ENCODE measurements at regions not wholly inside any gene's neighbourhood (a gene's known extent, or its start where the extent isn't known, plus 50 kb on each side); places are given as distances from the start of the nearest gene placed in this dataset.
"Not testable (repeated sequence)": the region's sequence is repeated elsewhere in the genome, so short reads cannot be mapped to it uniquely, and the experiment has no call there.

DNA sequence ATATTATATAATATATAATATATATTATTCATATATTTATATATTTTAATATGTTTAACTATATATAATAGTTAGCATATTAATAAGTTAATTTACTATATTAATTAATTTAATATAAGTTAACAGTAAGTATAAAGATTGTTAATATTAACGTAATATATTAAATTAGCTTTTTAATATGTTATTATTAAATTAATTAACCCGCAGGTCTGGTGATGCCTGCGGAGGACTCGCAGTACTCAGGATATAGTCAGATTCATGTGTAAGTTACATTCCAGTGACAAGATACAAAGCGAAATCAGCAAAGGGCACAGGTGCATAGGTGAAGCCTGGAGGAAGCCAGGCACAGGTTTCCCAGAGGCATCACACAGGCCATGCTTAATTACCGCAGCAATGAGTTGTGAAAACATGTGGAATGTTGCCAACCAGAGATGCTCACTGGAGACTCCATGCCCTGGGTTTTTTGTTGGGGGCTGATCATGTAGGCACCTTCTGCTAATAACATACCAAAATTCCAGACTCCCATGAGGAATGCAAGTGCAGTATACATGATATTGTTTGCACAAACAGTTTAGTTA is 130.4 kb upstream of the MPHOSPH6 start:
- no peak for DNase-seq (ENCODE audit: low read depth)

DNA sequence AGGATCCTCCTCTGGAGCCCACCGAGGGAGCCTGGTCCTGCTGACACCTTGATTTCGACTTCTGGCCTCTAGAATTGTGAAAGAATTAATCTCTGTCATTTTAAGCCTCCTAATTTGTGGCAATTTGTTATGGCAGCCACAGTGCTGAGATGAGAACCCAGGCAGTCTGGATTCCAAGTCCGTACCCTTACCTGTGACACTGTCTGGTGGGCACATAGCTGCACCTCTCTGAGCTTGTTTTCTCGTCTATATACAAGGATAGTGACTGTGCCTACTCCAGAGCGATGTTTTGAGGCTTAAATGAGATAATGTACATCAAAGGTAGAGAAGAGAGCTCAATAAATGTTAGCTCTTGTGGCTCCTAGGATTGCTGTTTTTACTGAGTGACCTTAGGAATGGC is 128.4 kb upstream of the MPHOSPH6 start:
- DNase-seq (ENCODE audit: low read depth): no peak

DNA sequence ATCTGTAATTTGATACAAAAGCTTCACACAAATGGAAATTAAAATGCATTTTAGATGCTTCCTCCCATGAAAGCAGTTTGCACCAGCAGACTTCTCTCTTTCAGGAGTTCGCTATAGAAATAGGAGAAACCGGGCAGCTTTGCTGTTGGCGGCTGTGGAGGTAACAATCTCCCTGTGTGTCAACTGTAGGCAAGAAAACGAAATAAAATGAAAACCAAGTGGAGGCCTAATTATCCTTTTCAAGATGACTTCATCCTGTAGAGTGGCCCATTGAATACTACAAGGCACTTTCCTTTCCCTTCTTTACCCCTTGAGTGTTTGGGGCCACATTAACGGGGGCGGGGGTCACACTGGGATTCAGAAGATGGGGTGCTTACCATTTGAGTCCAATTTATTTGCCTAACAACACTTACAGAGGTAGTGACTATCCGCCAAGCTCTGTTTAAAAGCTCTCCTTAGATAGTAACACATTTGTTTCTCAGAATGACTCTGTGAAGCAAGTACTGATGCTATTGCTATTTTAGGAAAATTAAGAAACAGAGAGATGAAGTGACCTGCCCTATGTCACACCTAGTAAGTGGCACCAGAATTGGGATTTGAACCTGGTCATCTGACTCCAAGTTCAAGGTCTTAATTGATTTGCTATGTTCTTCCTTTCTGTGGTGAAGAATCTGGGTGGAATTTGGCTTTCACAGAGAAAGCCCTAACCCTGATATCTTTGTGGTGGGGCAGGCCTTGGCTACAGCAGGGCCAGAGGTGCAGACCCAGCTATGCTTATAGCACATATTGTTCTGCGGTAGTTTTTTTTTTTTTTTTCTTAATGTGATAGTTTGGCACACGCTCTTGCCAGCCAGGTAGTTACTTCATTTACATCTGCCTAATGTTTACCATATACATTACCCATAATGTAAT is 125.5 kb upstream of the MPHOSPH6 start:
- DNase-seq (ENCODE audit: low read depth): no peak

DNA sequence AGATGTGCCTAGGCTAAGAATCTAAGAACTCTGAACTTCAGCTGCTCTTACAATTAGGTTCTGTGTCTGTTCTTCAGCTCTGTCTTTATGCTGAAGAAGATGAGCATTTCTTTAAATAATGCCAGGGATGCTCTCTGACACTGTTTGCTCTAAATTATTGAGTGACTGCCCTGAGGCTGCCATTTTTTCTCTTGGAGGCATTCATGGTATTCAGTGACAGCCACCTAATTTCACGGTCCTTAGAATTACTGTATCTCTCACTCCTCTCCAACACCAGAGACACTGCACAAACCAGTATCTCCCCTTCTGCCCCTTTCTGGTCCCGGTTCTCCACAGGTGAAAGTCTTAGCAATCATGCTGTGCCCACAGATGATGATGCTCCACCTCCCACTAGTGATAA is 123.6 kb upstream of the MPHOSPH6 start:
- no peak for DNase-seq (ENCODE audit: low read depth)

DNA sequence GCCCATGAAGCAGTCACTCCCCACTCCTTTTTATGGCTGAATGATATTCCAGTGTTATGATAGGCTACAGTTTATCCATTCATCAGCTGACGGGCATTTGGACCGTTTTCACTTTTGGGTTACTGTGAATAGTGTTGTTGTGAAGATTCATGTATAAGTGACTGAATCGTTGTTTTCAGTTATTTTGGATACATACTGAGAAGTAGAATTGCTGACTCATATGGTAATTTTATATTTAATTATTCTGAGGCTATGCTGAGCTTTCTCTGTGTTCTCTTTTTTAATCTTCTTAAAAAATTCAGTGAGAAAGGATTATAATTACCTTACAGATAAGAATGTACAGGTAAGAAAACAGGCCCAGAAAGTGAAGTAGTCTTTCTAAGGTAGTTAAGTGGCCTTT is 117.9 kb upstream of the MPHOSPH6 start:
- no peak for DNase-seq (ENCODE audit: low read depth)

DNA sequence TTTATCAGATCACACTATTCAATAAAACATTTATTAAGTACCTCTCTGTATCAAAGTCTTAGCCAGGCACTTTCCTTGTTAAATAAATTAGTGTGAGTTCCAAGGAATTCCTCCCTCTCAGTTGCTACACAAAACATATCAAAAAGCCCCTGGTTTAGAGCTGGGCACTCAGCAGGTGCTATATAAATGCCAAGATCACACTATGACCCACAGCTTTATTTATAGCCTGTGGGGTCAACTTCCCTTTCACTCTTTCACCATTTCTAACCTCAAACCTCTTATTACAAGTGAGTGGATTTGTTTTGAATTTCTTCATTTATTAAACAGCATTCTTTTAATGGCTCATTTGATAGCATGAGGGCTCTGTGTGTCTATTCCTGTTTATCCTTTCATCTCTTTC is 112.6 kb upstream of the MPHOSPH6 start:
- DNase-seq (ENCODE audit: low read depth): no peak

DNA sequence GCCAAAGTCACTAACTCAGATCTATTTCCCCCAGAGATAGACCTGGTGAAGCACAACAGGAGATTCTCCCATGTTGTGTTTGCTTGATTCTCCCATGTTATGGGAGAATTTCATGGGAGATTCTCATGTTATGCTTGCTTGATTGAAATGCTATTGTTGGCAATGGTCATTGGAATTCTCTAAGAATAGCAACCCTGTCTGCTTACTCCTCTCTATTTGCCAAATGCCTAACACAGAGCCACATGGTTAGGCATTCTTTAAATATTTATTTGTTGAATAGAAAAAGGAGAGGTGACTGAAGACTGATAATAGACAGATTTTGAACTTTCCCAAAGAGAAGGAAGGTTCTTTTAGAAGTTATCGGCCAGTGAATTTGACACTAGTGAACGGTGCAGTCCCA is 111.5 kb upstream of the MPHOSPH6 start:
- DNase-seq (ENCODE audit: low read depth): no peak

DNA sequence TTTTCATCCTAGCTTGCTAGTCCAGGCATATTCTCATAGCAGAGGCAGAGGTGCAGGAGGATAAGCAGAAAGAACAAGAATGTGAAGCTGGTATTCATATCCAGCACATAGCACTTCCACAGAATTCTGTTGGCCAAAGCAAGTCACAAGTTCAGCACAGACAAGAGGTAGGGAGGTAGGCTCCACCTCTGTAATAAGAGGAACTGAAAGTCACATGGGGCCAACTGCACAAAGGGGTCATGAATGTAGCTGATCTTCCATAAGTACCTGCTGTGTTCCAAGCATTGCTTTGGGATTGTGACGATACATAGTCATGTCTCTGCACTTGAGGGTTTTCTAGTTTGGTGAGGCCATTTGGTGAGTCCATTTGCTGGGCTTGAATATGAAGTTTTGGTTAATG is 110.8 kb upstream of the MPHOSPH6 start:
- no peak for DNase-seq (ENCODE audit: low read depth)

DNA sequence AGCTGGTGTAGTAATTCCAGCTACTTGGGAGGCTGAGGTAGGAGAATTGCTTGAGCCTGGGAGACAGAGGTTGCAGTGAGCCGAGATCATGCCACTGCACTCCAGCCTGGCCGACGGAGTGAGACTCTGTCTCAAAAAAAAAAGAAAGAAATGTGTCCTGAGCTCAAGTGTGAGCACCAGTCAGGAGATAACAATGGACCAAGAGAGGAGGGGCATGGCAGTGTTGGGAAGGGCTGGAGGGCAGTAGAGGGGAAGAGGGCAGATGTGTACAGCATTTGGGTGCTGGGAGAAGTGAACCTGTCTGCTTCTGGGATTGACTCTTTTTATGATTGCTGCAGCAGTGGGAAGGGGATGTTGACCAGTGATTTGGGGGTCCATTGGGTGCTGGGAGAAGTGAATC is 105.3 kb upstream of the MPHOSPH6 start:
- DNase-seq (ENCODE audit: low read depth): not testable (repeated sequence)

DNA sequence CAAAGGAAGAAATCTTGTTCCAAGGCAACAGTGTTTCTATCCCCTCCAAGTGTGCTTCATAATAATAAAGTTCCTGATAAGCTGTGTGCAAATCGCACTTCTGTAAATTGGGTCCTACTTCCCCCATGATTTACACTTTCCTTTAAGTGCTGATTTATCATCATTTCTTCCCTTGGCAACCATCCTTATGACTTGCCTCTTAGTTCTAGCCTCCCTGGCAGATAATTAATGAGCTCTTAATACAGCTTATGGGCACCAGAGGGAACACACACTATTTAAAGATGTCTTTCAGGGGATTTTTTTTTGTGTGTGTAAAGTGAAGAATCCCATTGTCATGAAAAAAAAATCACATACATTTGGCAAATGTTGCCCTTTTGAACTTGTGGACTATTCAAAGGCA is 101.6 kb upstream of the MPHOSPH6 start:
- no peak for DNase-seq (ENCODE audit: low read depth)

DNA sequence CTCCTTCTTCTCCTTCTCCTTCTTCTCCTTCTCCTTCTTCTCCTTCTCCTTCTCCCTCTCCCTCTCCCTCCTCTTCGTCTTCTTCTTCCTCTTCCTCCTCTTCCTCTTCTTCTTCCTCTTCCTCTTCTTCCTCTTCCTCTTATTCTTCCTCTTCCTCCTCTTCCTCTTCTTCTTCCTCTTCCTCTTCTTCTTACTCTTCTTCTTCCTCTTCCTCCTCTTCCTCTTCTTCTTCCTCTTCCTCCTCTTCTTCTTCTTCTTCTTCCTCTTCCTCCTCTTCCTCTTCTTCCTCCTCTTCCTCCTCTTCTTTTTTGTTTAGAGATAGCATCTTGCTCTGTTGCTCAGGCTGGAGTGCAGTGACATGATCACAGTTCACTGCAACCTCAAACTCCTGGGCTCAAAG is 97.7 kb upstream of the MPHOSPH6 start:
- DNase-seq (ENCODE audit: low read depth): not testable (repeated sequence)

DNA sequence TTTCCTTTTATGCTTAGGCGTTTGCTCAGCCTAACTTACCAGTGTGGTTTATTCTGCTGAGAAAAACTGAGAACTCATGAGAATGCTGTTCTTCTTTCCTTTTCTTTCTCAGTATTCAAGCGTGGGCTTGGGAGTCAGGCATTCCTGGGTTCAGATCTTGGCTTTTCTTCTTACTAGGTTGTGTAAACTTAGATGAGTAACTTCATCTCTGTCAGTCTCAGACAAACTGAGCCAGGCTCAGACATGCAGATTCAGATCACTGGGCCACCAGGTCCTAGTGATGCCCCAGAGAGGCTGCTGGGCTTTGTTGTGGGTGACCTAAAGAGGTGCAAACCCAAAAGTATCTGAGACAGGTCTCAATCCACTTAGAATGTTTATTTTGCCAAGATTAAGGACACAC is 95.8 kb upstream of the MPHOSPH6 start:
- DNase-seq (ENCODE audit: low read depth): no peak

DNA sequence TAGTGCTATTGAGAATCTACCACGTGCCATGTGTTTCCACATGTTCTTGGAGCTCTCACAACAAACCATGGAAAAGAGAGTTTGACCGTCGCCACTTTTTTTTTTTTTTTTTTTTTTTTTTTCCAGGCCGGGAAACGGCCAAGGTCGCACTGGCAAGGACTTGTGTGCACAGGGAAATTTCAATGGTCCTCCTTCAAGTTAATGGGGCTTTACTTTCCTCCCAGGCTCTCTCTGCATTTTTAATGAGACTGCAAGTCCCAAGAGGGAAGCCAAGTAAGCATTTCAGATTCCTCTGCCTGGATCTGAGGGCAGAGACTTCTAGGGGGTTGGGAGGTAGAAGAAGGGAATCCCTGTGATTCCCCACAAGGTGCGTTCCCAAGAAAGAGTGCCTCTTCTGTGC is 94.7 kb upstream of the MPHOSPH6 start:
- DNase-seq (ENCODE audit: low read depth): no peak

DNA sequence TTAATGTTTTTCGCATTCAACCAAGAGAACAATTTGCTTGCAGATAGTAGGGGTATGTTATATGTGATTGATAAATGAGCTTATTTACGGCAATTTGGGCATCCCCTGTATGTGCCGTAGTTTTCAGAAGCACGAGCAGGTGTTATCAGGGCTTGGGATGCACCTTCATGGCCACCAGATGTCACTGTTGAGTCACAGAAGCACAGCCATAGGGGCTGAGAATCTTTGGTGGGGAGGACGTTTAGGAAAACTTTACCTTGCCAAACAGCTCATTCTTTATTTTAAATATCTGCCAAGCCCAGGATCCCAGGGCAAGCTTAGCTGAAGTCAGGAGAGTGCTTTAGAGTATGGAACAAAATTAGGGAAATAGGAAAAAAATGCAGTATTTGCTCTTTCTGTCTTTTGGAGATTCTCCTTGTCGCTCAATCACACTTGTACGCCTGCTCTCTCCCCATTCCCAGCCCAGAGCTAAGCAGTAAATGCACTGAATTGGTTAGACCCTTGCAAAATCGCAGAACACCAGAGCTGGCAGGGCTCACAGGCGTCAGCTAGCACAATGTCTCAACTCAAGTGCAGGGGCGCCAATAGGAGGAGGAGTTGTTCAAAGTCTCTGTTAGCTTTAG is 93.6 kb upstream of the MPHOSPH6 start:
- peak; percentile 62 for DNase-seq (ENCODE audit: low read depth)

DNA sequence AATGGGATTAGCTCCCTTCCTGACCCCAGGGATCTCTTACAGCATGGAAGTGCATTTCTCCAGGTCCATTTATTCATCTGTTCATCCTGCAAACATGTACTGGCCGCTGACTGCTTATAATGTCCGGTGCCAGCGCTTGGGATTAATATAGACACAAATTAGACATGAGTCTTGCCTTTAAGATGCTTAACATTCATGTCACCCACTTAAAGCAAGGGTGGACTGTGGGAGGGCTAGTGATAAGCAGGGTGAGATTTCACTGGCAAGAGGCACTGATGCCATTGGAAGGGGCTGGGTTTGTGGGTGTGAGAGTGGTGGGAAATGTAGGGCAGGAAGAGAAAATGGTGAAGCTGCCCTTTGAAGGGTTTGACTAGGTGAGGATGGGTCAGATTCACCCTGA is 92.2 kb upstream of the MPHOSPH6 start:
- no peak for DNase-seq (ENCODE audit: low read depth)

DNA sequence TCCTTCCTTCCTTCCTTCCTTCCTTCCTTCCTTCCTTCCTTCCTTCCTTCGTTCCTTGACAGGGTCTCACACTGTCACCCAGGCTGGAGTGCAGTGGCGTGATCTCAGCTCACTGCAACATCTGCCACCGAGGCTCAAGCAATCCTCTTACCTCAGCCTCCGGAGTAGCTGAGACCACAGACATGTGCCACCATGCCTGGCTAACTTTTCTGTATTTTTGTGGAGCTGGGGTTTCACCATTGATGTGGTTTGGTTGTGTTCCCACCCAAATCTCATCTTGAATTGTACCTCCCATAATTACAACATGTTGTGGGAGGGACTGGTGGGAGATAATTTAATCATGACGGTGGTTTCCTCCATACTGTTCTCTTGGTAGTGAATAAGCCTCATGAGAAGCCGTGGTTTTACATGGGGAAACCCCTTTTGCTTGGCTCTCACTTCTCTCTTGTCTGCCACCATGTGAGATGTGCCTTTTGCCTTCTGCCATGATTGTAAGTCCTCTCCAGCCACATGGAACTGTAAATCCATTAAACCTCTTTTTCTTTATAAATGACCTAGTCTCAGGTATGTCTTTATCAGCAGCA is 90.3 kb upstream of the MPHOSPH6 start:
- DNase-seq (ENCODE audit: low read depth): peak; percentile 3

DNA sequence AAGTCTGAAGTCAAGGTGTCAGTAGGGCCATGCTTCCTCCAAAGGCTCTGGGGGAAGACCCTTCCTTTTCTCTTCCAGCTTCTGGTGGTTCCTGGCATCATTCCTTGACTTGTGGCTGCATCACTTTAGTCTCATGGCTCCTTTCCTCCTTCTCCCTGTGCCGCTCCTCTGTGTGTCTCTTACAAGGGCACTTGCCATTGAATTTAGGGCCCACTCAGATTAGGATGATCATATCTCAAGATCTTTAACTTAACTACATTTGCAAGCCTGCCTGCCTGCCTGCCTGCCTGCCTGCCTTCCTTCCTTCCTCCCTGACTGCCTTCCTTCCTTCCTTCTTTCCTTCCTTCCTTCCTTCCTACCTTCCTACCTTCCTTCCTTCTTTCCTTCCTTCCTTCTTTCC is 89.7 kb upstream of the MPHOSPH6 start:
- DNase-seq (ENCODE audit: low read depth): no peak

DNA sequence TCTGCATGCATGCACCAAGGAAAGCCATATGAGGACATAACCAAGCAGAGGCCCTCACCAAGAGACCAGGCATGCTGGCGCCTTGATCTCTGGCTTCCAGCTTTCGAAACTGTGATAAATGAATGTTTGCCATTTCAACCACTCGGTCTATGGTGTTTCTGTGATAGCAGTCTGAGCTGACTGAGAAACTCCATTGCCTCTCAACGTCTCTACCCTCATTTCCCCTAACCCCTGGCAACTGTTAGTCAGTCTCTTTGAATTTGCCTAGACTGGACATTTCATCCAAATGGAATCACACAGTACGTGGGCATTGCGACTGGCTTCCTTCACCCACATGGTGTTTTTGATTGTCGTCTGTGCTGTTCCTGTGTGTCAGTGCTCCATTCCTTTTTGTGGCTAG is 88.0 kb upstream of the MPHOSPH6 start:
- no peak for DNase-seq (ENCODE audit: low read depth)

DNA sequence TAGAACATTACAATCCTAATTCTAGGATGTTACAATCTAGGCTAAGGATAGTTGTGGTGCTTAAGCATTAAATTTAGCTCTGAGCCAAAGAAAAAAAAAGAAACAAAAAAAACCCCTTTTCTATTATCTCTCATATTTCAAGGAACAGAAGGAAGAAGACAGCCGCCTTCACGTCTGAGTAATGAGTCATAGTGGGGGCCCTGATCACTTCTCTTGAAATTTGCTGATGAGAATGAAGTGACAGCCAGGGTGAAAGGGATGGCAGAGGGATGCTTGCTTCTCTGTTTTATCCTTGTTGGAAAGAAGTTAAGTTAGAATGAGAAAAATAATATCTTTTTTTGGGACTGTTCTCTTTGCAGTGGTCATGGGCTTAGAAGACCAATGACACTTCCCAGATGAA is 82.6 kb upstream of the MPHOSPH6 start:
- no peak for DNase-seq (ENCODE audit: low read depth)

DNA sequence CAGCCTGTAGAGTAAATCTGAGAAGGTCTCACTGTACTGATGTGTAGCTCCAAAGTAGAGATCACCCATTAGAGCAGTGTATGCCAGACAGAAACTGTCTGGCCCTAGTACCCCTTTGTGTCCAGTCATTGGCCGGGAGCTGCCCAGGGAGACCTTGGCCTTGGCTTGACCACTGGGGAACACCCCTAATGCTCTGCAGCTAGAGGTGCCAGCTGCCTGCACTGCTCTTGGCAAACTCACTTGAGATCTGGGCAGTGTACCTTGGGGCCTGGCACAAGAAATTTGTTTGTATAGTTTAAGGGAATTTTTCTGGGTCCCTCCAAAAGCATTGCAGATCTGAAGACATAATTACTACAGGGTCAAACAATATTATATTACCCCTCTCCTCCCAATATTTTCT is 78.7 kb upstream of the MPHOSPH6 start:
- no peak for DNase-seq (ENCODE audit: low read depth)

DNA sequence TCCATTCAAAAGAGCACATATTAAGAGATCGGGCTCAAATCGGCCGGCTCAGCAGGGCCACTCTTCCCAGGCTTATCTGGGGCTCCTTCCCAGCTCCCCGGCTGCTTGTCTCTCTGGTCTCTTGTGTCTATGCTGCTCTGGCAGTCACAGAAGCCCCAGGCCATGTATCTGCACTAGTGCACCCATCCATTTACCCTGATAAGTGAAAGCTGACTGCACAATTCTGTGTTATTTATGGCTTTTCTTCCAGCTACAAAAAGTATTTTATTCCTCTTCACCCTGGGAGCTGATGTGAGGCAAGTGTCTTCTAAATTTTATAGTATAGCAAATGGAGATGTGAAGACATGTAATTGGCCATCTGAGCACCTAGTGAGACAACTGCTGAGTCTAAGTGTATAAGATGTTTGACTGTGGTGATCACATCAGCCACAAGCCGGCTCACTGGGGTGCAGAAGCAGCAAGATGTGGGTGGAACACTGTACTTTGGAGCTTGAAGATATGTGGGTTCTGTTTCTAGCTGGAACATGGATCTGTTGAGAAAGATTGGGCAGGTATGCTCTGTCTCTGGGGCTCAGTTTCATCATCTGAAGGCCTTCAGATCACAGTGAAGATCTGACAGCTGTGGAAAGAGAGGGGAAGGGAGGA is 78.1 kb upstream of the MPHOSPH6 start:
- no peak for DNase-seq (ENCODE audit: low read depth)

DNA sequence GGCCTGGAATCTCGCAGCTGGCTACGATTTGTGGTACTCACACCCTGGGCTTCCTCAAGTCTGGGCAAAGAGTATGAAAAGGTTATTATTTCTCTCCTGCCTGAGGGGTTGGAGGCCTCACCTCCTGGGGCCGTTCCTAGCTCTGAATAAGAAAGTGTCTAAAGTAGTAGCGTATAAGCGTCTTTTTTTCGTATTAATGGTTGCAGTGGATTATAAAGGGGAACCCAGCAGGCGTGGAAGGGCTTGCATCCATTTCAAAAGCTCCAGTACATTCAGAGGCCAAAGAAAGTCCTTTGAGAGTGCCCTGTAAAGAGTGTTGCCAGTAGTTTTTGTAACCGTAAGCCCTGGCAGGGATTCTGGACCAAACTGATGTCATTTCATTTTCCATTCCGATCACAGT is 72.2 kb upstream of the MPHOSPH6 start:
- DNase-seq (ENCODE audit: low read depth): no peak
